Thoracic aorta (tissue), 2 donors: ENCODE measurements at regions not wholly inside any gene's neighbourhood (a gene's known extent, or its start where the extent isn't known, plus 50 kb on each side); places are given as distances from the start of the nearest gene placed in this dataset.
A peak's percentile ranks its signal among the peaks of the same experiment; 100 is the strongest.
"Not testable (repeated sequence)": the region's sequence is repeated elsewhere in the genome, so short reads cannot be mapped to it uniquely, and the experiment has no call there.

Experiments used
- ATAC-seq: fragments of 150-250 bp; one replicate; pipeline ENCODE4 v1.8.0; 2017; ENCODE audit warnings: low read depth; ENCODE audit not compliant: insufficient number of reproducible peaks, low FRiP score
- DNase-seq: peaks from one replicate; pipeline ENCODE4 v3.0.0-alpha.2; 2020; ENCODE audit warnings: low spot score
- H3K27ac ChIP-seq, 2 donors: fragments of 200-600 bp; sonication (generic); 1 replicate in 1 of 2; 2 replicates in 1 of 2; pipeline ENCODE4 v1.5.1; 2016; ENCODE audit warnings: mild to moderate bottlenecking in 2 of 2, moderate library complexity in 2 of 2
- H3K27me3 ChIP-seq: fragments of 200-600 bp; sonication (generic); replicated peaks from 2 replicates; pipeline ENCODE4 v1.6.0; 2016; ENCODE audit warnings: mild to moderate bottlenecking; ENCODE audit not compliant: insufficient read depth
- H3K36me3 ChIP-seq: fragments of 200-600 bp; sonication (generic); one replicate; pipeline ENCODE4 v1.5.1; 2016
- H3K4me1 ChIP-seq, 2 donors: fragments of 200-600 bp; sonication (generic); 1 replicate in 1 of 2; 2 replicates in 1 of 2; pipeline versions ENCODE4 v1.5.1 to v1.6.0; 2016; ENCODE audit warnings: low read depth in 2 of 2, mild to moderate bottlenecking in 1 of 2; ENCODE audit not compliant: control insufficient read depth in 1 of 2
- H3K4me3 ChIP-seq: fragments of 200-600 bp; sonication (generic); 2 replicates; pipeline ENCODE4 v1.5.1; 2016; ENCODE audit warnings: mild to moderate bottlenecking
- H3K9me3 ChIP-seq: fragments of 200-600 bp; sonication (generic); 2 replicates; pipeline ENCODE4 v1.5.1; 2016
- TF ChIP-seq, protein P1 (sequence below): fragments of 200-600 bp; sonication (generic); IDR thresholded peaks from one replicate; pipeline ENCODE4 v1.5.1; 2019; ENCODE audit warnings: antibody characterized with exemption

DNA sequence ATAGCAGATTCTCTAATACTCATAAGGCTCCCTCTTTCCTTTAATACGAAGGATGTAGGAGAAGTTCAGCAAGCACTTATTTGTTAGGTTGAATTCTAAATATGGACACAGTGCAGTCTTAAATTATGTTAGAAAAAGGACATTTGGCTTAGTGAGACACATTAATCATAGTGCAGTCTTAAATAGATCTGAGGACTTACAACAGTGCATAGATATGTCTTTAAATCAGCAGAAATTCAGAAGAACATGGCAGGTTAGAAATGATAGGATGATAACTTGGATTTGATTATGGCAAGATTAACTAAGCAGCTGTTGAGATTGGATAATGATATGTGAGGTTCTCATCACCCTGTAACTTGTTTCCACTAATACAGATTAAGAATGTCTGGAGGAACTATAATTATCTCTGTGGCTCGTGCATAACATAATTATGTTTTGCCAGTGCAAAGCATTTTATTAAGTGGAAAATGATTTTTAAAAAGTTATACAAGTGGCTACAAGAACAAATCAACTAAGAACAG, 485.9 kb downstream of the USP25 start:
- H3K27ac ChIP-seq: no peak overlapping the region

DNA sequence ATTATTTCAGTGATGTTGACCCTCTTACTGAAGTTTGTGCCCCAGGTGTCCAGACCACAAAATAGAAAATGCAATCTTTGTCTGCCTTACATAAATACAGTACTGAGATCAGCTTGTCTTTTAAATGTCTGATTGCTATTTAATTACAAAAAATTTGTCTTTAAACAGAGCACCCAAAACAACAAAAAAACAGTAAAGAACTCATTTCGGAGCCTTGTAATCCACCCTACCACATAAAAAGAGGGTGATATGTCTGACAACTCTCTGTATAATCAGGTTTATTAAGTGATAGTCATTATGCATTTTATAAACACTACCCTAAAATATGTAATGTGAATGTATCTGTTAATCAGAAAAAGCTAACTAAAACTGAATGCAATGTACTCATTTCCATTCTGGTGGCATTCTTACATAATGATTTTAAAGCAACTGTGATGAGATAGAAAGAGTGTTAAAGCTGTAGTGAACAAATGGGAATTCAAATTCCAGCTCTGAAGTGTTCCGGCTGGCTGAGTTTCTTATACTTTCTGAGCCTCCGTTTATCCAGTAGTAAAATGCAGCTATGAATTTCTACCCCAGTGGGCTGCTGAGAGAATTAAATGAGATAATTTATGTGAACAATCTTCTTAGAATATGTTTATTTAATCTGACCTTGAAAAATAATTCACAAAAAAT, 486.6 kb downstream of the USP25 start:
- H3K27ac ChIP-seq: no peak overlapping the region
- H3K27me3 ChIP-seq: no peaks in the 10 kb centered on the region
- no peaks in the 10 kb centered on the region for H3K36me3 ChIP-seq
- no peak for DNase-seq
- H3K4me3 ChIP-seq: peak overlapping the region; percentile 7
- no peaks in the 10 kb centered on the region for H3K9me3 ChIP-seq
- TF ChIP-seq, protein P1, sequence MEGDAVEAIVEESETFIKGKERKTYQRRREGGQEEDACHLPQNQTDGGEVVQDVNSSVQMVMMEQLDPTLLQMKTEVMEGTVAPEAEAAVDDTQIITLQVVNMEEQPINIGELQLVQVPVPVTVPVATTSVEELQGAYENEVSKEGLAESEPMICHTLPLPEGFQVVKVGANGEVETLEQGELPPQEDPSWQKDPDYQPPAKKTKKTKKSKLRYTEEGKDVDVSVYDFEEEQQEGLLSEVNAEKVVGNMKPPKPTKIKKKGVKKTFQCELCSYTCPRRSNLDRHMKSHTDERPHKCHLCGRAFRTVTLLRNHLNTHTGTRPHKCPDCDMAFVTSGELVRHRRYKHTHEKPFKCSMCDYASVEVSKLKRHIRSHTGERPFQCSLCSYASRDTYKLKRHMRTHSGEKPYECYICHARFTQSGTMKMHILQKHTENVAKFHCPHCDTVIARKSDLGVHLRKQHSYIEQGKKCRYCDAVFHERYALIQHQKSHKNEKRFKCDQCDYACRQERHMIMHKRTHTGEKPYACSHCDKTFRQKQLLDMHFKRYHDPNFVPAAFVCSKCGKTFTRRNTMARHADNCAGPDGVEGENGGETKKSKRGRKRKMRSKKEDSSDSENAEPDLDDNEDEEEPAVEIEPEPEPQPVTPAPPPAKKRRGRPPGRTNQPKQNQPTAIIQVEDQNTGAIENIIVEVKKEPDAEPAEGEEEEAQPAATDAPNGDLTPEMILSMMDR: no peak
- peaks cover 0 to 44% of the 10 kb centered on the region in 2 donors for H3K4me1 ChIP-seq
- ATAC-seq: no peak

More for the DNA sequence above, 485.9 kb downstream of the USP25 start:
- ATAC-seq: no peak
- Histone ChIP-seq H3K9me3 (no peaks in the 10 kb centered on the region), H3K4me1 (peaks cover 0 to 47% of the 10 kb centered on the region in 2 donors), H3K36me3 (no peaks in the 10 kb centered on the region), H3K4me3 (no peak overlapping the region), H3K27me3 (no peaks in the 10 kb centered on the region)
- TF ChIP-seq, protein P1: no peak
- DNase-seq: no peak

DNA sequence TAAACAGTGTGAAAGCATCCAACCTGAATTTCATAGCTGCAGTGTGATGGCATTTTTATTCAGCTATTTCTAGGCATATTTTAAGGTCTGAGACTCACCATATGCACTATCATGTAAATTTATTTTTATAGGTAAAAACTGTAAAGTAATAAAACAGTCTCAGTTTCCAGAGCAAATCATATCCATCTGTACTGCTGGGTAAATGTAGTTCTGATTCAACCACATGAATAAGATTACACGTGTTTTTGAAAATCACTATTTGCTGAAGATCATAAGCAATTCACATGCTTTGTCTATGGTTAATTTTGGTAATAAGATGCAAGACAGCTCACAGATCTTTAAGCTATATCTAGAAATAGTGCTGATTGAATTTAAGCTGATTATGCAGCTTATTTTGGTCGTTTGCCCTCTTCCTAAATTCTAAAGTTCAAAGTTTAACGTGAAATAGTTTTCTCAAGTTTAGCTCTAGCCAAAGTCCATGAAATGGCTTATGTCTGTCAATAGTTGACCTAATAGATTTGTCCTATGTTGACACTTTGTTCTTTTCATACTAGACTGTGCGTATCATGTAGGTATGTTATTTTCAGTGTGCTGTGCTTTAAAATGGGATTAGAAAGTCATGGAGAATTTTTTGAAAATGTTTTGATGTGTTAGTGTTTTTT, 489.0 kb downstream of the USP25 start:
- Histone ChIP-seq H3K9me3 (no peaks in the 10 kb centered on the region), H3K4me3 (no peak overlapping the region), H3K36me3 (no peaks in the 10 kb centered on the region), H3K27me3 (no peaks in the 10 kb centered on the region), H3K27ac (no peak overlapping the region), H3K4me1 (peaks cover 0 to 28% of the 10 kb centered on the region in 2 donors)
- TF ChIP-seq, protein P1: no peak
- no peak for DNase-seq
- no peak for ATAC-seq

DNA sequence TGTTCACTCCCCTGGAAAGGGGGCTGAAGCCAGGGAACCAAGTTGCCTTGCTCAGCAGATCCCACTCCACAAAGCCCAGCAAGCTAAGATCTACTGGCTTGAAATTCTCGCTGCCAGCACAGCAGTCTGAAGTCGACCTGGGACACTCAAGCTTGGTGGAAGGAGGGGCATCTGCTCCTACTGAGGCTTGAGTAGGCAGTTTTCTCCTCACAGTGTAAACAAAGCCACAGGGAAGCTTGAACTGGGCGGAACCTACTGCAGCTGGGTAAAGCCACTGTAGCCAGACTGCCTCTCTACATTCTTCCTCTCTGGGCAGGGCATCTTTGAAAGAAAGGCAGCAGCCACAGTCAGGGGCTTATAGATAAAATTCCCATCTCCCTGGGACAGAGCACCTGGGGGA, 495.0 kb downstream of the USP25 start:
- not testable (repeated sequence) for H3K27ac ChIP-seq, H3K4me3 ChIP-seq, H3K36me3 ChIP-seq, H3K9me3 ChIP-seq, DNase-seq, H3K27me3 ChIP-seq, H3K4me1 ChIP-seq, ATAC-seq

DNA sequence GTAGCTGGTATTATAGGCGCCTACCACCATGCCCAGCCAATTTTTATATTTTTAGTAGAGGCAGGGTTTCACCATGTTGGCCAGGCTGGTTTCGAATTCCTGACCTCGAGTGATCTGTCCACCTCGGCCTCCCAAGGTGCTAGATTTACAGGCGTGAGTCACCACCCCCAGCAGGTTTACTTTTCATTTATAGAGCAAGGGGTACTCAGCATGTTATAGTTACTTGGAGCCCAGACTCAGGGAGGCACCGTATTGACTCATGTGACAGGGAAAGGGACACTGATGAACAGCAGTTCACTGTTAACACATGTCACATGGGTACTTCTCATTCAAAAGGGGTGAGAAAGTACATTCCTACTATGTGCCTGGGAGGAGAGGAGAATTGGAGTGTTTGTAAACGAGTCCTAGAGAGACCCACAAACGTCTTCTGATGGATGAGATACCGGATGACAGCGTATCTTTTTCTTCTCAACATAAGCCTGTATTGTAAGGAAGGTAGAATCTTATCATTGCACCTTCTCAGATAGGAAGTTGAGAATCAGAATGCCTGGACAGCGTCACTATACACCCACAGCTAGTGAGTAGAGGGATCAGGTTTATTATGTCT, 510.0 kb downstream of the USP25 start:
- TF ChIP-seq, protein P1: no peak
- no peak for ATAC-seq
- H3K27ac ChIP-seq: no peak overlapping the region
- no peaks in the 10 kb centered on the region for H3K36me3 ChIP-seq
- no peak for DNase-seq
- H3K4me1 ChIP-seq: peaks cover 0 to 4% of the 10 kb centered on the region in 2 donors
- H3K4me3 ChIP-seq: no peak overlapping the region
- H3K27me3 ChIP-seq: no peaks in the 10 kb centered on the region
- H3K9me3 ChIP-seq: no peaks in the 10 kb centered on the region
